NCI-H1105 treated with DMSO at 0.1 percent for 48 hours (cell line): ENCODE measurements at regions not wholly inside any gene's neighbourhood (a gene's known extent, or its start where the extent isn't known, plus 50 kb on each side); places are given as distances from the start of the nearest gene placed in this dataset.
"Not testable (repeated sequence)": the region's sequence is repeated elsewhere in the genome, so short reads cannot be mapped to it uniquely, and the experiment has no call there.

ENCODE experiments used
- DNase-seq: peaks from one replicate; lab custom pipeline; 2025; lab: John Stamatoyannopoulos, UW

GRCh38 chr2:33967103-33967502 is 368.0 kb upstream of the FAM98A start:
- DNase-seq, result no peak

- DNase-seq, result no peak
Observed at GRCh38 chr2:33958591-33958990, 359.5 kb upstream of the FAM98A start.

- no peak for DNase-seq
Observed at GRCh38 chr2:33949371-33949770, 350.3 kb upstream of the FAM98A start.

- no peak for DNase-seq
Observed at GRCh38 chr2:33946193-33946592, 347.1 kb upstream of the FAM98A start.

- no peak for DNase-seq
Observed at GRCh38 chr2:33933203-33933602, 334.1 kb upstream of the FAM98A start.

GRCh38 chr2:33931164-33931563 is 332.1 kb upstream of the FAM98A start:
- DNase-seq, result no peak

- DNase-seq, result no peak
Observed at GRCh38 chr2:33929467-33929866, 330.4 kb upstream of the FAM98A start.

GRCh38 chr2:33927756-33928155 is 328.7 kb upstream of the FAM98A start:
- no peak for DNase-seq

GRCh38 chr2:33925311-33925710 is 326.2 kb upstream of the FAM98A start:
- DNase-seq, result no peak

- DNase-seq, result no peak
Observed at GRCh38 chr2:33924586-33925169, 325.6 kb upstream of the FAM98A start.

- DNase-seq, result no peak
Observed at GRCh38 chr2:33917252-33917651, 318.2 kb upstream of the FAM98A start.

GRCh38 chr2:33913071-33913616 is 314.0 kb upstream of the FAM98A start:
- no peak for DNase-seq

- no peak for DNase-seq
Observed at GRCh38 chr2:33911327-33911726, 312.2 kb upstream of the FAM98A start.

GRCh38 chr2:33909945-33910695 is 311.0 kb upstream of the FAM98A start:
- no peak for DNase-seq

- DNase-seq, result no peak
Observed at GRCh38 chr2:33907866-33908265, 308.8 kb upstream of the FAM98A start.

GRCh38 chr2:33906129-33906528 is 307.0 kb upstream of the FAM98A start:
- DNase-seq, result not testable (repeated sequence)

- DNase-seq, result no peak
Observed at GRCh38 chr2:33904801-33905200, 305.7 kb upstream of the FAM98A start.

GRCh38 chr2:33903701-33904100 is 304.6 kb upstream of the FAM98A start:
- DNase-seq, result no peak

- no peak for DNase-seq
Observed at GRCh38 chr2:33903215-33903614, 304.1 kb upstream of the FAM98A start.

GRCh38 chr2:33900610-33901009 is 301.5 kb upstream of the FAM98A start:
- DNase-seq, result no peak

- no peak for DNase-seq
Observed at GRCh38 chr2:33897741-33898140, 298.6 kb upstream of the FAM98A start.

- no peak for DNase-seq
Observed at GRCh38 chr2:33893824-33894223, 294.7 kb upstream of the FAM98A start.

- DNase-seq, result no peak
Observed at GRCh38 chr2:33891616-33892015, 292.5 kb upstream of the FAM98A start.

- DNase-seq, result no peak
Observed at GRCh38 chr2:33890686-33891085, 291.6 kb upstream of the FAM98A start.
